ENCODE measurements at regions not wholly inside any gene's neighbourhood (a gene's known extent, or its start where the extent isn't known, plus 50 kb on each side); places are given as distances from the start of the nearest gene placed in this dataset.

DNA sequence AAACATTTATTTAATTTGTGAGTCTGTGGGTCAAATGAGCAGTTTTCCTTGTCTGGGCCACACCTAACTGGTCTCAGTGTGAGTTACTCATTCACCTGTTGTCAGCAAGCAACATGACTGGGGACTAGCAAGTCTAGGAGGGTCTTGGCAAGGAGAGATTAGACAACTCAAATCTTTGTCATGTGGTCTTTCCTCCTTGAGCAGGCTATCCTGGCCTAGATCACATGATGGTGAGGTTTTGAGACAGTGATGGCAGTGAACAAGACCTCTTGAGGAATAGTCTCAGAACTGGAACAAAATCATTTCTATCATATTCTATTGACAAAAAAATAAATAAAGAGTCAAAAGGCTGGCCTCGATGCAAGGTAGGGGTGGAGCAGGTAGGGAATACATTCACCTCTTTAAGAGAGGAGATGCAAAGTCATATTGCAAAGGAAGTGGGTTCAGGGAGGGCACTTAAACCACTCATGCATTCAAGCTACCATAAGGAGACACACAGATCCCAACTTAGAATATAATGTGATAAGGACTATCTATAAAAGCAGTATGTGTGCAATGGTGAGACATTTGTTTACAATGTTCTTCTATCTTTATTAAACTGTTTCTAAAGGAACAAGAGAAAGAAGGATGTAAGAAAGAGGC is 135.7 kb downstream of the ZNF330 start:
- H3K4me1 ChIP-seq (replicated peaks in 1 of 4; ENCODE audit: control insufficient read depth in 3 of 4, insufficient read depth in 4 of 4, low read length in 3 of 4), result peaks cover 0 to 3% (median 0%) of the 10 kb centered on the region in 4 experiments; a peak in 1 of 7 replicates
- H3K36me3 ChIP-seq (ENCODE audit: control insufficient read depth in 2 of 4, insufficient read depth in 4 of 4, low read length in 3 of 4), result no peaks in the 10 kb centered on the region
- H2AFZ ChIP-seq (ENCODE audit: low read length), result no peak overlapping the region
- H3K9me3 ChIP-seq (ENCODE audit: insufficient read depth in 2 of 2, low read depth in 1 of 2, low read length in 1 of 2), result no peaks in the 10 kb centered on the region
- H3K14ac ChIP-seq (ENCODE audit: insufficient read length), result no peak overlapping the region
- no peak overlapping the region for H3K4me3 ChIP-seq (ENCODE audit: extremely low read depth in 1 of 4, insufficient read depth in 2 of 4, low read depth in 3 of 4, low read length in 4 of 4)
- no peaks in the 10 kb centered on the region for H4K20me1 ChIP-seq (replicated peaks in 1 of 2; ENCODE audit: control insufficient read depth in 1 of 2, insufficient read depth in 2 of 2, low read length in 2 of 2)
- no peak overlapping the region for H4K5ac ChIP-seq (ENCODE audit: insufficient read length, low read depth, low read length)
- H2BK20ac ChIP-seq (ENCODE audit: low read length), result no peak overlapping the region
- no peak overlapping the region for H2BK15ac ChIP-seq (ENCODE audit: low read length)
- FAIRE-seq (no peak), DNase-seq (ENCODE audit: low read depth in 1 of 2, low spot score in 2 of 2) (no peak)
- H3K23ac ChIP-seq (ENCODE audit: insufficient read length), result no peak overlapping the region
- H3K56ac ChIP-seq (replicated peaks; ENCODE audit: insufficient read length, low read depth, low read length), result no peak overlapping the region
- H3K9ac ChIP-seq (replicated peaks in 1 of 4; ENCODE audit: extremely low read depth in 1 of 4, low read depth in 3 of 4, low read length in 3 of 4), result no peak overlapping the region
- no peak overlapping the region for H4K91ac ChIP-seq (replicated peaks; ENCODE audit: insufficient read length, low read length)
- no peaks in the 10 kb centered on the region for H3K27me3 ChIP-seq (replicated peaks in 1 of 4; ENCODE audit: control insufficient read depth in 3 of 4, extremely low read depth in 1 of 4, insufficient read depth in 3 of 4, low read length in 3 of 4)
- POLR2A ChIA-PET (ENCODE audit: partially characterized antibody), result no interaction called here
- TF ChIP-seq JUND (IDR thresholded peaks at IDR 0.05; ENCODE audit: low read length) (no peak), TAF1 (IDR thresholded peaks at IDR 0.05; ENCODE audit: low read depth, low read length) (no peak), TAF7 (optimal IDR thresholded peaks at IDR 0.05; ENCODE audit: borderline replicate concordance, low read depth, low read length) (no peak), KDM4A (IDR thresholded peaks at IDR 0.05; ENCODE audit: low read depth, low read length, severe bottlenecking) (no peak)
- no peak overlapping the region for H4K8ac ChIP-seq (ENCODE audit: extremely low read depth, insufficient read depth, low read length)
- H3K27ac ChIP-seq (ENCODE audit: low read depth, low read length), result no peak overlapping the region
- CTCF ChIA-PET (ENCODE audit: partially characterized antibody), result no interaction called here
- H3K79me1 ChIP-seq (ENCODE audit: low read depth, low read length), result no peaks in the 10 kb centered on the region
- 88% methylated on average over 1 of the region's 1 CpG; no CpG with 5 or more reads in 1 of the 2 experiments for WGBS, 2 experiments (ENCODE audit: extremely low coverage in 1 of 2, insufficient coverage in 1 of 2, insufficient read length in 1 of 2, insufficient replicate concordance in 2 of 2, low coverage in 1 of 2, low lambda C conversion rate in 2 of 2, missing lambda C conversion rate in 1 of 2)
- H2BK5ac ChIP-seq (ENCODE audit: low read depth, low read length), result no peak overlapping the region
- no peak overlapping the region for H2BK120ac ChIP-seq (replicated peaks; ENCODE audit: low read depth, low read length)
- H3K4ac ChIP-seq (replicated peaks; ENCODE audit: insufficient read length, low read depth, low read length), result no peak overlapping the region
- H2BK12ac ChIP-seq (ENCODE audit: low read depth, low read length), result no peak overlapping the region
- H3K23me2 ChIP-seq (ENCODE audit: low read depth, low read length), result no peaks in the 10 kb centered on the region
- H3K4me2 ChIP-seq (ENCODE audit: insufficient read depth in 1 of 2, low read depth in 2 of 2, low read length in 2 of 2), result no peak overlapping the region
- H2AK5ac ChIP-seq (ENCODE audit: low read depth, low read length), result no peak overlapping the region
- no peaks in the 10 kb centered on the region for H3K79me2 ChIP-seq (ENCODE audit: control insufficient read depth in 1 of 2, insufficient read depth in 2 of 2, low read length in 2 of 2)
- H3K18ac ChIP-seq (ENCODE audit: extremely low read depth, low read length), result no peak overlapping the region

Data from H1 (cell line).